ENCODE measurements at regions not wholly inside any gene's neighbourhood (a gene's known extent, or its start where the extent isn't known, plus 50 kb on each side); places are given as distances from the start of the nearest gene placed in this dataset.
"Not testable (repeated sequence)": the region's sequence is repeated elsewhere in the genome, so short reads cannot be mapped to it uniquely, and the experiment has no call there.

- no peak for DNase-seq
Measured at GRCh38 chr1:245023222-245023621, 131.6 kb upstream of the KIF26B start.

GRCh38 chr1:245019910-245020486 is 134.8 kb upstream of the KIF26B start:
- no peak for DNase-seq

- no peak for DNase-seq
Measured at GRCh38 chr1:245016700-245017099, 138.1 kb upstream of the KIF26B start.

- no peak for DNase-seq
Measured at GRCh38 chr1:245015031-245015430, 139.8 kb upstream of the KIF26B start.

GRCh38 chr1:245014247-245015029 is 140.3 kb upstream of the KIF26B start:
- DNase-seq, result no peak

- no peak for DNase-seq
Measured at GRCh38 chr1:245010018-245010614, 144.7 kb upstream of the KIF26B start.

GRCh38 chr1:245008761-245009160 is 144.4 kb upstream of the HNRNPU start:
- DNase-seq, result no peak

GRCh38 chr1:245007852-245008251 is 143.5 kb upstream of the HNRNPU start:
- no peak for DNase-seq

GRCh38 chr1:245003246-245003645 is 138.9 kb upstream of the HNRNPU start:
- no peak for DNase-seq

- DNase-seq, result no peak
Measured at GRCh38 chr1:245001252-245001651, 136.9 kb upstream of the HNRNPU start.

GRCh38 chr1:245000872-245001188 is 136.5 kb upstream of the HNRNPU start:
- no peak for DNase-seq

GRCh38 chr1:244999644-245000043 is 135.3 kb upstream of the HNRNPU start:
- not testable (repeated sequence) for DNase-seq

- DNase-seq, result no peak
Measured at GRCh38 chr1:244998717-244999346, 134.5 kb upstream of the HNRNPU start.

- DNase-seq, result no peak
Measured at GRCh38 chr1:244995602-244996400, 131.5 kb upstream of the HNRNPU start.

GRCh38 chr1:244992833-244993232 is 128.5 kb upstream of the HNRNPU start:
- DNase-seq, result no peak

- DNase-seq, result no peak
Measured at GRCh38 chr1:244989813-244990212, 125.5 kb upstream of the HNRNPU start.

- no peak for DNase-seq
Measured at GRCh38 chr1:244988521-244988920, 124.2 kb upstream of the HNRNPU start.

GRCh38 chr1:244980605-244981004 is 116.3 kb upstream of the HNRNPU start:
- DNase-seq, result no peak

- DNase-seq, result no peak
Measured at GRCh38 chr1:244974550-244974949, 110.2 kb upstream of the HNRNPU start.

- no peak for DNase-seq
Measured at GRCh38 chr1:244974106-244974505, 109.8 kb upstream of the HNRNPU start.

- DNase-seq, result no peak
Measured at GRCh38 chr1:244971552-244972216, 107.3 kb upstream of the HNRNPU start.

Measured in activated gamma-delta T cell (primary cell).